GM04503 (cell line): ENCODE measurements at regions not wholly inside any gene's neighbourhood (a gene's known extent, or its start where the extent isn't known, plus 50 kb on each side); places are given as distances from the start of the nearest gene placed in this dataset.

Source experiments
- DNase-seq: peaks from one replicate; pipeline ENCODE4 v3.0.0-alpha.2; 2012; ENCODE audit warnings: low read depth

DNA sequence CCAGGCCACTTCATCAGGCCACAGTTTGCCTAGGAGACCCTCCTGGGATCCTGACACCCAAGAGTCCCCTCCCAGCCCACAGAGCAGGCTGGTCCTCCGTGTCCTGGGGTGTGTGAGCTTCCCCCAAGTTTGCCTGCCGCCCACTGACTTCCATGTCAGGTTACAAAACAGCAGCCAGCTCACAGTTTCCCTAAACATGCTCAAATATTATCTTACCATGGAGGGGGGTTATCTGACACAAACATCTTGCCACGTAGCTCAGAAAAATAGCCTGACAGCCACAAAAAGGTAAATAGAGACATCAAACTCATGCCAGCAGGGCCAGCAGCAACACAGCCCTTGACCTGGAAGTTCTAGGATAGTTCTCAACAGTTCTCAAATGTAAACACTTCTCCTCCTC is 346.5 kb downstream of the TNS1 start:
- DNase-seq, result no peak

DNA sequence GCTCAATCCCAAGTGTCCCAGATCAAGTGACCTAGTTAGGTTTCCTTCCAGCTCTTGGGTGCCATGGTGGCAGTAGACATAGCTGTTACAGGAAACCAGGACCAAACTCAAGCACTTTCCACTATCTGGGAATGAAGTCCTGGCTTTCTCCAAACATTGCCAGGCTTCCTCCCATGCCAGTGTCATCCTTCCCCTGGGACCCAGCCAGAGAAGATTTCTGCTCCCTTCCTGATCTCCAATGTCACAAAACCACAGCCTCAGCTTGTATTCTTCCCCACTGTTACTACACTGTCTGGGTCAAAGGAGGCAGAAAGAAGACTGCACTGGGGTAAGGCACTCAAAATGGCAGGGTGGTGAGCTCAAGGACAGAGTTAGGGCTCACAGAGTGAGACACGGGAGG is 347.1 kb downstream of the TNS1 start:
- DNase-seq, result no peak

DNA sequence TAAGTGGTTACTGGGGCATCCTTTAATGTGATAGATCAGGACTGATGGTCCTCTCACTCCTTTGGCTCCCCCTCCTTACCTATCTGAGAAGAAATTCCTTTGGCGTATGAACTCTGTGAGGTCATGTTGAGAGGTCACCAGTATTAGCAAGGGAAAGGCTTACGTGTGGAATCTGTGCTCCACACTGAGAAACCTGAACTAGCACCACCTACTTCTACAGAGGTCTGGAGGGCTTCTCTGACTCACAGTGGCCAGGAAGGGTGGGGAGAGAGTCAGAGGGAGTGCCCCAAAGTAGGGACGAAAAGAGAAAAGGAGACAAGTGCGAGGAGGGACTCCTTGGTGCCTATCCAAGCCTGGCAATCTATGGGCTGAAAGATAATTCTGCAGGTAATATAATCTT is 348.6 kb downstream of the TNS1 start:
- DNase-seq, result no peak

DNA sequence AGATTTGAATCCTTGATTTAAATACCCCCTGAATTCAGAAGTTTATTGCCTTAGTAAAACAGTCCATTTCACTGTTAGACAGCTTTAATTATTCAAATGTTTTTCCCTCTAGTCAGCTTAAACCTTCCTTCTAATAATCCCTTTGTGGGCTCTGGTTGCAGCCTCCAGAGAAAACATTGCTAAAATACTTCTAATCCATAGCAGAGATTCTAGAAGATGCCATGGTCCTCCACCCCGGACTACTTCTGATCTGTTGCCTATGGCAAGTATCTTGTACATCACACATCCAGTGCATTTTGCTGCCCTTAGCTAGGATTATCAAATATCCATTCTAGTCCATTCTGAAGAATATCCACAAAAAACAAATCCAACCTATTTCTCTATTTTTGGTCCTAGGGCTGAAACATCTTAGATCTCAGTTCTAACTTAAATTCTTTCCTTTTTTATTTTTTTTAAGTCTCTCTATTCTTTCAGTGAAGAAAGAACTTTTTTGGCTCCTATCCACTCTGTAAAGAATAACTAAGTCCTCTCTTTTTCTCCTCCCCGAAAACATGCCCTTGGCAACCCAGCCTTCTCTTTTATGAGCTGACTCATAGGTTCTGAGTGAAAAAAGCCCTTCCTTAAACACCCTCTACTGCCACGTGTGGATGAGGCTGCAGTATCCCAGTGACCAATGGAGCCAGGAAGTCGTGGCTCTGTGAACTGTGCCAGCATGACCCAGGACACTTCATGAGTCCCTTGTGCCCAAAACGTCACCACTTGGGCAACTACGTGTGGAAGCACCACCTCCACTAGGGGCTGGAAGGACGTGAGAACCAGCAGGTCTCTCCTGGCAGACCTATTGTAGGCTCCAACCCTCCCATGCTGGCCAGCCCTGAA is 349.8 kb downstream of the TNS1 start:
- DNase-seq, result peak; percentile 98

DNA sequence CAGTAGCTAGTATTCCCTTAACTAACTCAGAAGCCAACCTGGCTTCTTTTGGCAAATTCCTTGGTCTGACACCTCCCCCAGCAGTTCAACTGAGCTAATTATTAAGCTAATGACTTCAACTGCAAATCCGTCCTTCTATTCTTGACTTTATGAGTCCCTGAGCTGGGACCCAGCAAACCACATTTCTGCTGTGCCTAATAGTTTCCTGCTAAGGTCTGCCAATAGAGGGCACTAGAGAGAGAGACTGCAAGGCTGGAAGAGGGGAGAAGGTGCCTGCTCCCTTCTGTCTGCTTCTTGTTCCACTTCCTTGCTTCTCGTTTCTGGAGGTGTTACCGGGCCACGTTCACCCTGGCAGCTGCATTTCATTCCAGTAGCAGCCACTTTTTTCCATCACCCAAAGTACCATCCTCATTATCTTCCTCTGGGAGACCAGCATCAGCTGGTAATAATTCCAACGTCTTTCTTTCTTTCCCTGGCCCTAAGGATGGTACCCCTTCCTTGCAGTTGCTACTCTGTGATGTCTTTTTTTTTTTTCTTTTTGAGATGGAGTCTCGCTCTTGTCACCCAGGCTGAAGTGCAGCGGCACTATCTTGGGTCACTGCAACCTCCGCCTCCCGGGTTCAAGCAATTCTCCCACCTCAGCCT is 352.0 kb downstream of the TNS1 start:
- no peak for DNase-seq

DNA sequence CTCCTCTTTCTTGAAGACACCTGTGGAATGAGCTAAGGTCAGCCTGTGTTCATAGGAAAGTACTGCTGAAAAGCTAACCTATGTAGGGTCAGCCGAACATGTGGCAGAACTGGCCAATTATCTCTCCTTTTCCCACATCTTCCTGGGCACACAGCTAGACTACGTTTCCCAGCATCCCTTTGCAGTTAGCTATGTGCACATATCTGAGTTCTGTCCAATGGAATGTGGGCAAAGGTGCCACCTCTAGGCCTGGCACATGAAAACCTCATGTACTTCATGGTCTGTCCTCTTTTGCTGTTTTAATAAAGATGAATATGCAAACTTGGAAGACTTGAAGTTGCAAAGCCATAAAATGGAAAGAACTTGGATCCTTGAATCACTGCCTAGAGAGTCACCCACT is 352.6 kb downstream of the TNS1 start:
- no peak for DNase-seq

DNA sequence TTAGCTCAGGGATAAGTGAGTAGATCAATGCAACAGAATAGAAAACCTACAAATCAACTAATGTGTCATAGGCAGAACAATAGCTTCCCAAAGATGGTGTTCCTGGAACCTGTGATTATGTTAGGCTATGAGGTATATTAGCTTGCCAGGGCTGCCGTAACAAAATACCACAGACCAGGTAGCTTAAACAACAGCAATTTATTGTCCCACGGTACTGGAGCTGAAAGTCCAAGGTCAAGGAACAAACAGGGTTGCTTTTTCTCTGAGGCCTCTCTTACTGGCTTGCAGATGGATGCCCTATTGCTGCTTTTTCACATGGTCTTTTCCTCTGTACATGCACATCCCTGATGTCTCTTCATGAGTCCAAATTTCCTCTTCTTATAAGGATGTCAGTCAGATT is 354.9 kb downstream of the TNS1 start:
- no peak for DNase-seq

DNA sequence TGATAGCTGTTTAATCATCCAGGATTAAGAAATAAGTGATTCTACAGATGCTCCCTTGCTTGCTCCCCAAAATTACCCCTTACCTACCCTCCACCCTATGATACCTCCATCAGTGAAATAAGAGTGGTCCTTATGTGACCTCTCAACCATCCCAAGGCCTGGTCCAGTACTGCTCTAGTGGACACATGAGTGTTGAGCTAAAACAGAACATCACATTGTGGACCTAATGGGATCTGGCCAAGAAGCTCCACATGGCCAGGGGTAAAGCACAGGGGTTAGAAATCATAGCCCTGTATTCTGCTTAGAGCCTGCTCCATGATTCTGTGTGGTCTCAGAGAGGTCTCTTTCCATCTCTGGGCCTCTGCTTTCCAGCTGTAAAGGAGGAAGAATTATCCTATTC is 355.6 kb downstream of the TNS1 start:
- DNase-seq, result no peak

DNA sequence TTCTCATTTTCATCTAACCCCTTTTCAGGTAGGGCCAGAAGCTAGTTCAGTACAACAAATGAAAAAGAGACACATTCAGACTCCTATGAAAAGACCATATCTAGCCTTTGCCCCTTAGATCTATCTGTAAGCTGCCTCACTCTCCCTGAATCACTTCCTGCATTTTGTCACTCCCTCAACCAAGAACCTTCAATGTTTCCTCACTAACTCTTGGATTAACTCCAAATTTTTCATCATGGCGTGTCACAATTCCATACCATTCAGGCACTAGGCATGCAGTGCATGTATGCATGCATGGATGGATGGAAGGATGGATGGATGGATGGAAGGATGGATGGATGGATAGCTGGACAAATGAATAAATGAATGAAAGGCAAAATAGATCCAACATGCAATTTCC is 356.9 kb downstream of the TNS1 start:
- no peak for DNase-seq

DNA sequence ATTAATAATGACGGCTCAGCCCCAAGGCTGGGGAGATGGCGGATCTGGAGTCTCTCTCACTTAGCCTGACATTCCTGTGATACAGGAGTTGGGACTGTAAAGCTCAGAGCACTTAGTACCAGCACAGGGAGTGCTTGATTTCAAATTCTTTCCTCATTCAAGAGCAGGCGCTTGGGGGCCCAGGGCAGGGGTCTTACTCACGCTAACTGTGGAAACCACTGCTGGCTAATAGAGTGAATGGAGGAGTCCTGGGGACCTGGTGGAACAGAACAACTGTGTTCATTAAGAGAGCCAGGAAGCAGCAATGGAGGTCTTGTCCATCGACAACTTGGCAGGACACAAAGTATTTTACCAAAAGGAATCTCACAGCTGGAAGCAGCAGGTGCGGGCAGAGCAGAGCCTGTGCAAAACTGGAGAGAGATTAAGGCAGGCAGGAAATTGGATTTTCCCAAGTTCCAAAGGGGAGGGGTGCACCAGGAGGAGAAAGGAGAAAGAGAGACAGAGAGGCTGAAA is 358.9 kb downstream of the TNS1 start:
- no peak for DNase-seq

DNA sequence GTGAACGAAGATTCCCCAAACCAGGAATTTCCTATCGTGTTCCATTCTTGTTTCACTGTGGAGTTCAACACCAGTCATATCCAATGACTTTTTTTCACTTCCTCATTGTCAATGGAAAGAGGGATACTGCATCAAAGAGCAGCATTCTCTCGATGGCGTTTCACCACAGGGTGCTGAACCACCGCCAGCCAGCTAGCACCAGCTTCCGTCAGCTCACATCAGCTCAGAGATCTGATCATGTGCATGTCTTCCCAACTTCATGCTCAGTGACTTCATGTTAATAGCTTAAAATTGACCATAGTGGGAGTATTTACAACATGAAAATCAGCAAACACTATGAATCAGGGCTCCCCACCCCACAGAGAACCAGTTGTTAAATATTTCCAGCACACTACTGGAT is 359.9 kb downstream of the TNS1 start:
- no peak for DNase-seq

DNA sequence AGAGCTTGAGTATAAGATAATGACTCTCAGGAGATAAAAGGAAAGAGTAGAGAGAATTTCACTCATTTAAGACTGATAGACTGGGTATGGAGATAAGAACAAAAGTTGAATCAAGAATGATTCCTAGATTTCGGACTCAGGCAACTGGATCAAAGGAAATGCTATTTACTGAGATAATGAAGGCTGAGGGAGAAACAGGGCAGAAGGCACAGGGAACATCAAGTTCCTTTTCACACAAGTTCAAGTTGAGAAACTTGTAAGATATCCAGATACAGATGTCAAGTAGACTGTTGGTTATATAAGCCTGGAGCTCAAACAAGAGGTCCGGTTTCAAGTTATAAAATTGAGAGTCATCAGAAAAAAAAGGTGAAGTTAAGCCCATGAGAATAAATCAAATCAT is 360.8 kb downstream of the TNS1 start:
- DNase-seq, result no peak

DNA sequence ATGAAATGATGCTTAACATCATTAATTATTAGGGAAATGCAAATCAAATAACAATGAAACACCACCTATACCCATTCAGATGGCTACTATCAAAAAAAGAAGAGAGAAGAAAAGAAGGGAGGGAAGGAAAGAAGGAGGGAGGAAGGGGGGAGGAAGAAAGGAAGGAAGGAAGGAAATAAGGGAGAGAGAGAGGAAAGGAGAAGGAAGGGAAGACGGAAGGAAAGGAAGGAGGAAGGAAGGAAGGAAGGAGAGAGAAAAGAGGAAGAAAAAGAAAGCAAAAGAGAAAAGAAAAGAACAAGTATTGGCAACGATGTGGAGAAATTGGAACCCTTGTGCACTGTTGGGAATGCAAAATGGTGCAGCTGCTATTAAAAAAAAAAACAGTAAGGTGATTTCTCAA is 363.3 kb downstream of the TNS1 start:
- DNase-seq, result no peak

DNA sequence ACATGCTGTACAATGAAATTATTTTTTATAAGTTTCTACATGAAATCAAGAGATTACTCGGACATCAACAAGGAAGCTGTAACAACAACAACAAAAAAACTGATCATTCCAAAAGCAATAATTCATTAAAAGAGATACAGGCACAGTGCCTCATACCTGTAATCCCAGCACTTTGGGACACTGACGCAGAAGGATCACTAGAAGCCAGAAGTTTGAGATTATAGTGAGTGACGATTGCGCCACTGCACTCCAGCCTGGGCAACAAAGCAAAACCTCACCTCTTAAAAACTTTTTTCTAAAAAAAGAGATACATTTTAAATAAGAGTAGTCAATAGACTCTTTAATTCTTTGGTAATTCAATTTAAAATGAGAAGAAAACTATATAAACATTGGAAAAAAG is 364.3 kb downstream of the TNS1 start:
- no peak for DNase-seq

DNA sequence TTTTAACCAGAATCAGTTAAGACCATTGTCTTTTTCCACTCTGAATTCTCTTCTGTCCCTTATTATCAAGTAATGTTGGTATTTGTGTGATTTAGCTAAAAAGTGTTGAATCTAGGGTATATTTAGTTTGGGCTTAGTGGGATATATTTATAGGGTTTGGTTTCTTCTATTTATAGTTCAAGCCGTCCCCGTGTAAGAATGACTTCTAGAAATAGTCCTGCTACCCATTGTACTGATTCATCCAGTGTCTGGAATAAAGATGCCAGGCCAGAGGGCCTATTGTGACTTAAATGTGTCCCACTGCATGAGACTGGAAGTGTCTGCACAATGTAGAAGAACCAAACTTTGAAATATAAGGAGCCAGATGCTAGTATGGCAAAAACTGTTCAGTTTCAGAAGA is 364.8 kb downstream of the TNS1 start:
- no peak for DNase-seq

DNA sequence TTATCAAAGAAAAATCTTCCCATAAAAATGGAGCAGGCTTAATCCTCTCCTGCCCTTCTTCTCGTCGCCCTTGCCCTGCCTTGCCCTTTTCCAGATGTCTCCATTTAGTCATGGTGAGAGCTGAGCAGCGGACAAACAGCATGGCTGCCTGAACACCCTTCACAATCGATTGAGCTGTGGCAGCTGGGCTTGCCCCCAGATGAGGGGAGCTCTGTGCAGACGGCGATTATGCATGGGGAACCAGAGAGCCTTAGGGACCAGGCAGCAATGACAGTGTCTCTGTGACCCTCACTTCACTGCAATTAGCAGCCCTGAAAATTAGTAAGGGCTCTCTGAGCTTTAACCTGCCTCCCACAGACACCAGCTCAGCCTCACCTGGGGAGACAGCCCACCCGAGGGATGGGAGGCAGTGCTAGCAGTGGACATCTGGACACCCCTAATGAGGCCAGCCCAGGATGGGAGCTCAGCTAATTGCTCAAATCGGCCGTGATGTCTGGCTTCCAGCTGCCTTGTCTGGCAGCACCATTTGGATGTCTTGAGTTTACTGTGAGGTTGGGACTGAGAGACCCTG is 365.7 kb downstream of the TNS1 start:
- no peak for DNase-seq

DNA sequence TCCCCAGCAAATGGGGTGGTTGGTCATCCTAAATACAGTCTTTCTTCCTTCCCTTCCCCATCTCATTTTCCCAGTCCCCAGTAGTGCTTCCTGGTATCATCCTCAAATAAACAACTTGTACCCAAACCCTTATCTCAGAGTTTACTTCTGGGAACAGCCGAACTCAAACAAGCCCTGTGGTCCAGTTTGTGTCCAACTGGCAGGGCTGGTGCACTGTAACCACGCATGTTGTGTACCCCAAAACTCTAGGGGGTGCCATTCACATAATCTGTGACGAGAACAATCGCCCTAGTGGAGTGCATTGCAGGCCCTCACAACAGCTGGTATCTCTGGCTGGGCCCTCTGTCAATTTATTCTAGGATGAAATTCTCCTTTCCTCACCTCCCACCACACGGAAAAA is 366.2 kb downstream of the TNS1 start:
- no peak for DNase-seq

DNA sequence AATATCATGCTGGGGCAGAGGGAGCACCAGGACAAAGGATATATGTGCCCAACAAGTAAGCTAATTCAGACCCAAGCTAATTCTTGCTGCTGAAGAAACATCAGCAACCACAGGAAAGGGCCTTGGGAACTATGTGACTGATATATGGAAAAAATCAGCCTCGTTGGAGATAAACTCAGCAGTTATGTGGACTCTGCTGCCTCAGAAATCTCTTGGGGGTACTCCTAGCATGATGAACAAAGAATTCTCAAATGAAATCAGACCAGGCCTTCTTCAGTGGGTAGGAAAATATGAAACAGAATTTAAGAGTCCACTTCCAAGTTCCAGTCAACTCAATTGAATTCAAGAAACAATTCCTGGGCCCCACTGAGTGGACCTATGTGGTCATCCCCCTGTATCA is 367.9 kb downstream of the TNS1 start:
- DNase-seq, result no peak

DNA sequence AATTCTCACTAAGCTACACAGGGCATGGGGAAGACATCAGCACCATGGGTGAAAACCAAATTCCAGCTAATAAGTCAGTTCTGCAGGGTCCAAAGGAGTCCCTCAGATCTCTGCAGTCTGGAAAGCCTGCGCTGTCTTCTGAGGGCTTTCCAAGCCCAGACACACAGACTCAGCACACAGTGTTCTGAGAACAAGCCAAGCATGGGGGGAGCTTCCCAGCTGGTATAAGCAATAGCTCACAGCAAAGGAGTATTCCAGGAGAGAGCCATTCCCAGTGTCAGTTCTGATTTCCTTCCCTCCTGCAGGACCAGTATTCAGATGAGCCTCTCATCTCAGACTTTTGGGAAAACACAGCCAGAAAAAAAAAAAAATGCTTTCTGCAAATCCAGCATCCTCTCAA is 370.8 kb downstream of the TNS1 start:
- no peak for DNase-seq

DNA sequence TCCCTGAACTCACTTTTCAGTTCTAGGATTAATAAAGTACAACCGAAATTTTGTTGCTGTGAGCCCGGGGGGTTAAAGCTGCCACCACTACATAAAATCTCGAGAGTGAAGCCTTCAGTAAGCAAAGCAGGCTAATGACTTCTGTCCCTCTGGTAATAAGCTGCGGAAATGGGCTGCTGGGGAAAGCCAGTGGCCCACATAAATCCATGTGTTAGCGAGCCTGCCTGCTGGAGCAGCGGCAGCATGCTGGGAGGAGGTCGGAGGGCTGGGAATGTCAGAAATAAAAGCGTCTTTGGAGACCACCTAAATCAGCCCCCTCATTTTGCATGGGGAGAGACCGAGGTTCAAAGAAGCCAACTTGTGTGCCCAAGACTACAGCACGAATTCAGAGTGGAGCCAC is 371.7 kb downstream of the TNS1 start:
- no peak for DNase-seq

DNA sequence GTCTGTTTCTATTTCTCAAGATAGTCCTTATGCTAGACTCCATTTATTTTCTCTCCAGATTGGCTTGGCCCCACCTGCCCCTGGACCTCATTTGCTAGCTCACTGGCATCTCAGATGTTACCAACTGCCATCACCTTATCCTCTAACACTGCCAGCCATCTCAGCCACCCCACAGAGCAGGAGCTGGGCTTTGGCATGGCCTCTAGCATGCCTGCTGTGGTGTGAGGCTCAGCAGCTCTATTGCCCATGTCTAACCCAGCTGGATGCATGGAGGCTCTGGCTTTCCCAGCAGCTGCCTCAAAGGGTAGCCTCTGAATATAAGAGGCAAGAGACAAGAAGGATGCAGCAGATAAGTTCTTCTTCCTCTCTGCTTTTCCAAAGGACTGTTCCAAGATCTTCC is 373.4 kb downstream of the TNS1 start:
- no peak for DNase-seq

DNA sequence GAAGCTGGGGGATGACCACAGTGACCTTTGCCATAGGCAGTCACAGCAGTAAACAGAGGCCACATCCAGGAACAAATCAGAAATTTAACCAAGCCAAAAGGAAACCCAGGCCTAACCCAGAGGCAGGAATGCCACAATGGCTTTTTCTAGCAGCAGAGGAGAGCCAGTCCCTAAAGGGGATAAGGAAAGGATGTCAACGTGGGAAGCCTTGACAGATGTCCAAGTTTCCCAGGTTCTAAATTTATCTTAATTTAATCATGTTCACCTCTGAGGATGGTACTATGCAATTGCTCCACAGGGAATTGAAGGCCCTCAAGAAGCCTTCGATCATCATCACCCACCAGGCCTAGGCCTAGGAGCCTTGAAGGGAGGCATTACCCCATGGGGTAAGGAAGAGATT is 374.7 kb downstream of the TNS1 start:
- no peak for DNase-seq

DNA sequence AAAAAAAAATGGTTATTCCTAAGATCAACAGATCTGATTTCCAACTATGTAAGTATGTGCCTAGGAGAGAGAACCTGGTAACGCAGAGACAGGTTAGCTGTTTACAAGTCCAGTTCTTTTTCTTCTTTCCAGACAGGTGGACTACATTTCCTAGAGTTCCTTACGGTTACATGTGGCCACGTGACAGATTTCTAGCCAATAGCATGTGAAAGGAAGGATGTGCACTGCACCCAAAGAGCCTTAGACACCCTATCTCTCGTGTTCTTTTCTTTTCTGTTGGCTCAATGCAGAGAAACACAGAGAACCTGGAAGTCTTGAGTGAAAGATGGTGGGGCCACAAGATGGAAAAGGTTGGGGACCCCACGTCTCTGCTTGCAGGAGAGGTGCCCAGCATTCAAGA is 375.9 kb downstream of the TNS1 start:
- no peak for DNase-seq
